Left lung (tissue), 4 donors: ENCODE measurements at regions not wholly inside any gene's neighbourhood (a gene's known extent, or its start where the extent isn't known, plus 50 kb on each side); places are given as distances from the start of the nearest gene placed in this dataset.

Source experiments
- ATAC-seq: fragments of 200-7000 bp; cut with Tn5 transposase; one replicate; pipeline ENCODE4 v1.9.1; 2020; ENCODE audit warnings: moderate library complexity
- DNase-seq, 4 donors: peaks; one replicate each; pipeline ENCODE4 v3.0.0-alpha.2; 2013 to 2020
- H3K27ac ChIP-seq, 2 donors: fragments of 200-600 bp; sonication (generic) in 1 of 2; one replicate each; pipeline versions ENCODE4 v1.5.0 to v1.8.0; 2020 to 2021
- H3K27me3 ChIP-seq, 2 donors: fragments of 200-600 bp; sonication (generic) in 1 of 2; one replicate each; pipeline versions ENCODE4 v1.5.0 to v1.8.0; 2020 to 2021
- H3K36me3 ChIP-seq, 2 donors: fragments of 200-600 bp; sonication (generic) in 1 of 2; one replicate each; pipeline versions ENCODE4 v1.5.0 to v1.8.0; 2020 to 2021
- H3K4me1 ChIP-seq, 2 donors: fragments of 200-600 bp; one replicate each; pipeline ENCODE4 v1.8.0; 2021
- H3K4me3 ChIP-seq, 2 donors: fragments of 200-600 bp; sonication (generic) in 1 of 2; one replicate each; pipeline versions ENCODE4 v1.5.0 to v1.8.0; 2020 to 2021; ENCODE audit warnings: mild to moderate bottlenecking in 1 of 2
- H3K9me3 ChIP-seq, 2 donors: fragments of 200-600 bp; sonication (generic) in 1 of 2; one replicate each; pipeline versions ENCODE4 v1.5.0 to v1.8.0; 2020 to 2021
- intact Hi-C, 2 donors: fragments of 100-400 bp; cut with DNase I; formaldehyde crosslinking; loops; one replicate each; pipeline versions ENCODE4 v1.11.2 to v1.14.2; 2022
- TF ChIP-seq, protein P1 (sequence below), 2 donors: fragments of 200-600 bp; sonication (generic) in 1 of 2; IDR thresholded peaks; one replicate each; pipeline versions ENCODE4 v1.5.0 to v1.8.0; 2021; ENCODE audit warnings: antibody characterized with exemption in 2 of 2
- donor health status: DM: no; HTN: yes; CAD: no.
- donor health status: DM: no; HTN: no; CAD: no.

DNA sequence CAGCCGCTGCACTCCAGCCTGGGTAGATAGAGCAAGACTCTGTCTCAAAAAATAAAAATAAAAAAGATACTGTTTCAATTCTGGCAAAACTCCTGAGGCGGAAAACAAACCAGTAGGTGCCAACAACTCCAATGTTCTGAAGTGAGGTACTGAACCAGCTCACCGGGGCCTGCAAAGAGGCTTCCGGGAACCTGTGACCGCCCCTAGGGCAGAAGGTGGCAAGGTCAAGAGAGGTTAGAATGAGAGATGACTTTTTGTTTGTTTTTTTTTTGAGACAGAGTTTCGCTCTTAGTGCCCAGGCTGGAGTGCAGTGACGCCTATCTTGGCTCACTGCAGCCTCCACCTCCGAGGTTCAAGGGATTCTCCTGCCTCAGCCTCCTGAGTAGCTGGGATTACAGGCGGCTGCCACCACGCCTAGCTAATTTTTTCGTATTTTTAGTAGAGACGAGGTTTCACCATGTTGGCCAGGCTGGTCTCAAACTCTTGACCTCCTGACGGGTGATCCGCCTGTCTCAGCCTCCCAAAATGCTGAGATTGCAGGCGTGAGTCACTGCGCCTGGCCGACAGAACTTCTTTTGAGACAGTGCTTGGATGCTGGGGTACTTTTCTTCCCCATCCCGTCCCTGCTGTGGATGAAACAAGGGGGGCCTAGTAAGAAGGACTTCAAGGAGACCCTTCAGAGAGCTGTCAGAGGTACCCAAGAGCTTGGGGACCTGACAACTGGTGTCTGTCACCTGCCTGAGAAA, 91.9 kb upstream of the SLC25A33 start:
- Histone ChIP-seq H3K4me1 (peaks cover 9 to 10% of the 10 kb centered on the region in 2 donors), H3K27ac (no peak overlapping the region), H3K4me3 (no peak overlapping the region), H3K27me3 (no peaks in the 10 kb centered on the region), H3K9me3 (no peaks in the 10 kb centered on the region), H3K36me3 (no peaks in the 10 kb centered on the region)
- ATAC-seq (no peak), DNase-seq (no peak)
- intact Hi-C loops, result no loop called here
- TF ChIP-seq, protein P1, sequence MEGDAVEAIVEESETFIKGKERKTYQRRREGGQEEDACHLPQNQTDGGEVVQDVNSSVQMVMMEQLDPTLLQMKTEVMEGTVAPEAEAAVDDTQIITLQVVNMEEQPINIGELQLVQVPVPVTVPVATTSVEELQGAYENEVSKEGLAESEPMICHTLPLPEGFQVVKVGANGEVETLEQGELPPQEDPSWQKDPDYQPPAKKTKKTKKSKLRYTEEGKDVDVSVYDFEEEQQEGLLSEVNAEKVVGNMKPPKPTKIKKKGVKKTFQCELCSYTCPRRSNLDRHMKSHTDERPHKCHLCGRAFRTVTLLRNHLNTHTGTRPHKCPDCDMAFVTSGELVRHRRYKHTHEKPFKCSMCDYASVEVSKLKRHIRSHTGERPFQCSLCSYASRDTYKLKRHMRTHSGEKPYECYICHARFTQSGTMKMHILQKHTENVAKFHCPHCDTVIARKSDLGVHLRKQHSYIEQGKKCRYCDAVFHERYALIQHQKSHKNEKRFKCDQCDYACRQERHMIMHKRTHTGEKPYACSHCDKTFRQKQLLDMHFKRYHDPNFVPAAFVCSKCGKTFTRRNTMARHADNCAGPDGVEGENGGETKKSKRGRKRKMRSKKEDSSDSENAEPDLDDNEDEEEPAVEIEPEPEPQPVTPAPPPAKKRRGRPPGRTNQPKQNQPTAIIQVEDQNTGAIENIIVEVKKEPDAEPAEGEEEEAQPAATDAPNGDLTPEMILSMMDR (IDR thresholded peaks at IDR 0.05), result no peak

DNA sequence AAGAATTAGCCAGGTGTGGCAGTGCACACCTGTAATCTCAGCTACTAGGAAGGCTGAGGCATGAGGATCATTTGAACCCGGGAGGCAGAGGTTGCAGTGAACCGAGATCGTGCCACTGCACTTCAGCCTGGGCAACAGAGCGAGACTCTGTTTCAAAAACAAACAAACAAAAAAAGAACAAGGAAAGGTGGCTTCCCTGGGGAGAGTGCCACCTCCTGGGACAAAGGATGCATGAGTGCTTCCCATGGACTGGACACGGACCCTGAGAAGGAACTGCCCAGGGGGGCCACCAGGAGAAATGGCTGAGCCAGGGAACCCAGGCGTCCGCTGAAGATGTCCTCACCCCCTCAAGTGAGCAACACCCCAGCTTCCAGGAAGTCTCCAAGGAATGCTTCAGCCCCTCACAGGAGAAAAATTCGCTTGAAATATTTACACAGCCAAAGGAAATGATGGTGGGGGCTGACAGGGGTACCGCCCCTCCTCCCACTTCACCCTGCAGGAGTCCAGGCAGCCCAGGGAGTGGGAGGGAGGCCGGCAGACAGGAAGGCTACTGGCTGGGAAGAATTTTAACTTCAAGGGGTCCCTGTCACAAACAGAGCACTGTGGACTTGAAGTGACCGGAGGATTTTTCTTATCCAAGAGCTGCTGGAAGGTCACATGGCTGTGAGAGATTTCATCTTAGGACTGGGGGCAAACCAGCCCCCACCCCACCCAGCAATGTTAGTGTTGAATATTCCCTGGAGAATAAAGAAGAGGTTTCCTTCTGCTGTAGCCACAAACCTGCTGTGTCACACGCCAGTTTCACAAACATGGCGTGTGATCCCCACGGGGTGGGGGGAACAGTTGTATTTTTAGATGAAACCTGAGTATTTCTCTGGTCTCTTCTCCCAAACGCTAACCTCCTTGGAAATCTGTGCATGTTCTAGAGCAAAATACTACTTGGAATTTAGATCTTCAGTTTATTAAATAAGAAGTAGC, 90.8 kb upstream of the SLC25A33 start:
- Histone ChIP-seq H3K36me3 (no peaks in the 10 kb centered on the region), H3K27me3 (no peaks in the 10 kb centered on the region), H3K4me3 (no peak overlapping the region), H3K4me1 (peaks cover 9 to 10% of the 10 kb centered on the region in 2 donors), H3K9me3 (no peaks in the 10 kb centered on the region), H3K27ac (peak overlapping the region in 1 of 2 donors; percentile 35)
- ATAC-seq, result peak; percentile 40
- intact Hi-C loops, result no loop called here
- TF ChIP-seq, protein P1 (IDR thresholded peaks at IDR 0.05), result no peak
- DNase-seq, result no peak

DNA sequence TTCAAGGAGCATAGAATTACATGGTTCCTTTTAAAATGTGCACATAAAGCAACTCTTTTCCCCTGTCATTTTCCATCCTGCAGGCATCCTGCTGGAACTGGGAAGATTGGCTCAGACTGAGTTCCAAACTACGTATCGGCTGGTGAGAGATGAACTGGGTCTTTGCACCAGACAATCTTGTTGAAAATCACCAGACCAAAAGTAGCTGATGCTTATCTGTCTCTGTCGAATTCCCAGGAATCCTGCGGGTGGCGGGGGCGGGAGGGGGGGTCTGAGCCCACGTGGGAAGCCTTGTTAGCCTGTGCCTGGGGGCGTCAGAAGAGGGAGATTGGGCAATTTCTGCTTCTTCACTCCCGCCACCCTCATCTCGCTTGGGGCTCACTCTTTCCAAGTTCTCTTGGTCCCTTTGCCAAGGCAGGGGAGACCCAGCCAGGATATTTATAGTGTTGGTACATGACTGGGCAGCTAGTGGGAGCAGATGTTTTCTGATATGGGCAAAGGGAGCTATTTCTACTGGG, 90.1 kb upstream of the SLC25A33 start:
- ATAC-seq, result no peak
- H3K9me3 ChIP-seq, result no peaks in the 10 kb centered on the region
- no peak overlapping the region for H3K4me3 ChIP-seq
- intact Hi-C loops, result no loop called here
- H3K27me3 ChIP-seq, result no peaks in the 10 kb centered on the region
- peaks cover 9 to 10% of the 10 kb centered on the region in 2 donors for H3K4me1 ChIP-seq
- peak overlapping the region in 1 of 2 donors; percentile 35 for H3K27ac ChIP-seq
- TF ChIP-seq, protein P1 (IDR thresholded peaks at IDR 0.05), result no peak
- DNase-seq, result no peak
- no peaks in the 10 kb centered on the region for H3K36me3 ChIP-seq

DNA sequence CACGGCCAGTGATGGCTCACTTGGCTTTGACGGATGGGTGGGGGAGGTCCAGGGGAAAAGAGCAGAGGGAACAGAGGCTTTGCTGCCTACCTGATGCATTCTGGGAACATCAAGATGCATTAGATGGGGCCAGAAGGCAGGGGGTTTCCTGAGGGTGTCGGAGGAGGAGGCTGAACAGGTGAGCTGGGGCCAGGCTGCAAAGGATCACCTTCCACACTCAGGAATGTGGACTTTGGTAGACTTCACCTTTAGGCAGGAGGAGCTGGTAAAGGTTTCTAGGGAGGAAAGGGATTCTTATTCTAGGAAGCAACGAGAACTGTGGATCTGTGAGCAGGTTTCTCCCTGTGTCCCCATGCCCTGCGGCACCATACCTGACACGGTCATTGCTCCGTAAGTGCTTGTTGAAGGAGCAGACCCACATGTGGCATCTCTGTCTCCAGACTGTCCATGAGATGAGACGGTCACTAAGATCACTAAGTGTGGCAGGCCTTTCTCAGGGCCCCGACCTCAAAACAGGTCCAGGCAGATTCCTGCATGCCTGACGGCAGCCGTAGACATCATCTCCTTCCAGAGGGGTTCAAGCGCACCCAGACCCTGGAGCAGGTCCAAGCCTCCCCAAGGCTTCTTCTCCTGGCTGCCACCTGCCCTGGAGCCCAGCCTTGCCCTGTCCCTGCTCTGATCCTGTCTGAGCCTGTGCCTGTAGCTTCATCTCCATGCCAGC, 89.1 kb upstream of the SLC25A33 start:
- Histone ChIP-seq H3K36me3 (no peaks in the 10 kb centered on the region), H3K4me1 (peaks cover 9 to 10% of the 10 kb centered on the region in 2 donors), H3K27ac (no peak overlapping the region), H3K9me3 (no peaks in the 10 kb centered on the region), H3K27me3 (no peaks in the 10 kb centered on the region), H3K4me3 (no peak overlapping the region)
- TF ChIP-seq, protein P1 (IDR thresholded peaks at IDR 0.05), result no peak
- intact Hi-C loops, result no loop called here
- ATAC-seq (no peak), DNase-seq (no peak)
